DOHH2 (cell line): ENCODE measurements at regions not wholly inside any gene's neighbourhood (a gene's known extent, or its start where the extent isn't known, plus 50 kb on each side); places are given as distances from the start of the nearest gene placed in this dataset.

Experiments
- H3F3A ChIP-seq: fragments of 200-600 bp; sonication (generic), shearing (Covaris generic); 2 replicates; pipeline ENCODE4 v1.6.0; 2016; ENCODE audit warnings: antibody characterized with exemption, mild to moderate bottlenecking; ENCODE audit not compliant: control insufficient read depth, insufficient read depth
- H3K27ac ChIP-seq: fragments of 200-600 bp; sonication (generic); 2 replicates; pipeline ENCODE4 v1.5.1; 2014; ENCODE audit warnings: low read depth, mild to moderate bottlenecking, low read length, moderate library complexity
- H3K27me3 ChIP-seq: fragments of 200-600 bp; sonication (generic); 2 replicates; pipeline ENCODE4 v1.6.1; 2014; ENCODE audit warnings: mild to moderate bottlenecking, low read length, mixed read lengths; ENCODE audit not compliant: control insufficient read depth
- H3K36me3 ChIP-seq: fragments of 200-600 bp; sonication (generic); 2 replicates; pipeline ENCODE4 v1.6.1; 2014; ENCODE audit warnings: mild to moderate bottlenecking, low read length, moderate library complexity, mixed read lengths; ENCODE audit not compliant: control insufficient read depth
- H3K4me1 ChIP-seq: fragments of 200-600 bp; sonication (generic); 2 replicates; pipeline ENCODE4 v1.6.1; 2014; ENCODE audit warnings: mild to moderate bottlenecking, low read length, mixed read lengths; ENCODE audit not compliant: control insufficient read depth
- H3K4me2 ChIP-seq: fragments of 200-600 bp; sonication (generic); 2 replicates; pipeline ENCODE4 v1.6.0; 2014; ENCODE audit warnings: mild to moderate bottlenecking, low read length, moderate library complexity
- H3K4me3 ChIP-seq: fragments of 200-600 bp; sonication (generic); 2 replicates; pipeline ENCODE4 v1.5.1; 2014; ENCODE audit warnings: mild to moderate bottlenecking, low read length, mixed read lengths
- H3K79me2 ChIP-seq: fragments of 200-600 bp; sonication (generic); 2 replicates; pipeline ENCODE4 v1.6.1; 2014; ENCODE audit warnings: mild to moderate bottlenecking, low read length, mixed read lengths; ENCODE audit not compliant: control insufficient read depth
- H3K9me2 ChIP-seq: fragments of 200-600 bp; sonication (generic); replicated peaks from 2 replicates; pipeline ENCODE4 v1.6.1; 2014; ENCODE audit warnings: mild to moderate bottlenecking, low read length, mixed read lengths; ENCODE audit not compliant: control insufficient read depth
- H3K9me3 ChIP-seq: fragments of 200-600 bp; sonication (generic); 2 replicates; pipeline ENCODE4 v1.6.1; 2014; ENCODE audit warnings: antibody characterized with exemption, low read length, mixed read lengths; ENCODE audit not compliant: control insufficient read depth, insufficient read depth
- H4K20me1 ChIP-seq: fragments of 200-600 bp; sonication (generic); 2 replicates; pipeline ENCODE4 v1.6.0; 2014; ENCODE audit warnings: low read depth, mild to moderate bottlenecking, antibody characterized with exemption, low read length, moderate library complexity; ENCODE audit not compliant: control insufficient read depth, insufficient read depth
- EZH2phosphoT487 ChIP-seq: fragments of 200-600 bp; sonication (generic); IDR thresholded peaks from 2 replicates; pipeline ENCODE4 v1.6.1; 2017; ENCODE audit warnings: borderline replicate concordance, mild to moderate bottlenecking, antibody characterized with exemption, low read length, moderate library complexity, mixed read lengths
- TF ChIP-seq, protein P1 (sequence below): fragments of 200-600 bp; sonication (generic); IDR thresholded peaks from one replicate; pipeline ENCODE4 v1.5.1; 2014; ENCODE audit warnings: antibody characterized with exemption, mild to moderate bottlenecking, low read depth, low read length; ENCODE audit not compliant: poor library complexity, severe bottlenecking

DNA sequence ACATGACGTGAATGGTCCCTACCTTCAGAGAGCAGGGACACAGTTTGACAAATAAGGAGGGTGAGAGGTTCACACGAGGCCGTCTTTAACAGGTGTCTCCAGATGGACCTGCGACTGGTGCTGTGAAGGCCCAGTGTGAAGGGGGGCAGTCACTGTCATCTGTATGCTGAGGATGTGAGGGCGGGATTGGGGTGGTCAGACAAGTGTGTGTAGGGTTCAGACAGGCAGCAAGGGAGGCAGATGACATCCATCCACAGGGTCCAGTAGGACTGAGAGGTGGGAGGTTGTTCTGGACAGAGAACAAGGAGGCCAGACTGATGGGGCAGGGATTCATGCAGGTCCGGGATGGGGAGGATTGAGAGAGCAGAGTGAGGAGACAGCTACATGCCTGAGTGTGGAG, 232.6 kb upstream of the GPR26 start:
- H3K9me3 ChIP-seq: no peaks in the 10 kb centered on the region
- TF ChIP-seq EZH2phosphoT487: no peak
- no peaks in the 10 kb centered on the region for H4K20me1 ChIP-seq
- no peaks in the 10 kb centered on the region for H3K36me3 ChIP-seq
- no peaks in the 10 kb centered on the region for H3K4me1 ChIP-seq
- H3K79me2 ChIP-seq: no peaks in the 10 kb centered on the region
- no peak overlapping the region for H3K4me2 ChIP-seq
- no peak overlapping the region for H3K4me3 ChIP-seq
- no peaks in the 10 kb centered on the region for H3K9me2 ChIP-seq
- no peaks in the 10 kb centered on the region for H3F3A ChIP-seq
- H3K27me3 ChIP-seq: no peaks in the 10 kb centered on the region
- H3K27ac ChIP-seq: no peak overlapping the region

DNA sequence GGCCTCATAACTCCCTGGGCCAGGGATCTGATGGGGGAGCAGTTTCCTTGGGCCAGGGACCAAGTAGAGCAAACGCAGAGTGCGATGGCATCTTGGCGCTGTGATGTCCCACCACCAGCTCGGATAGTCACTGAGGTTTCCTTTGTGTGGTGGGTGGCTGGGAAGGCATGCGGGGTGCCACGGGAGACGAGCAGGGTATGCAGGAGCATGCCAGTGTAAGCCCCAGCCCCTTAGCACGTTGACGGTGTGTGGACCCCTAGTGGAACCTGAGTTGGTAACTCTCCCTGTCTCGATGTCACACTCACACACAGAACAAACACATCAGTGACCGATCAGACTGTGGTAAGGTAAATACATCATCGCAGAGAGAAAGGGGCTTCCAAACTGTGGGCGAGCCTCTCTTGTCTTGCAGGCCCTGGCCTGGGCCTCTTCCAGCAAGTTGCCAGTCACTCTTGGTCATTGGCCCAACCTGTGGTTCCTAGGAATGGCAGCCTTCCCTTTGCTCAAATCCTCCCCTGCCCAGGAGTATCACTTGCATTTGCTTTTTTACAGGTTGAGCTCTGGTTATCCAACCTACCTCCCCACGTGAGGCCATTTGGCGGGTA, 231.6 kb upstream of the GPR26 start:
- Histone ChIP-seq H3K79me2 (no peaks in the 10 kb centered on the region), H3K4me2 (no peak overlapping the region), H3F3A (no peaks in the 10 kb centered on the region), H4K20me1 (no peaks in the 10 kb centered on the region), H3K27ac (no peak overlapping the region), H3K4me3 (no peak overlapping the region), H3K36me3 (no peaks in the 10 kb centered on the region), H3K4me1 (no peaks in the 10 kb centered on the region), H3K9me3 (no peaks in the 10 kb centered on the region), H3K27me3 (no peaks in the 10 kb centered on the region), H3K9me2 (no peaks in the 10 kb centered on the region)
- TF ChIP-seq, protein P1, sequence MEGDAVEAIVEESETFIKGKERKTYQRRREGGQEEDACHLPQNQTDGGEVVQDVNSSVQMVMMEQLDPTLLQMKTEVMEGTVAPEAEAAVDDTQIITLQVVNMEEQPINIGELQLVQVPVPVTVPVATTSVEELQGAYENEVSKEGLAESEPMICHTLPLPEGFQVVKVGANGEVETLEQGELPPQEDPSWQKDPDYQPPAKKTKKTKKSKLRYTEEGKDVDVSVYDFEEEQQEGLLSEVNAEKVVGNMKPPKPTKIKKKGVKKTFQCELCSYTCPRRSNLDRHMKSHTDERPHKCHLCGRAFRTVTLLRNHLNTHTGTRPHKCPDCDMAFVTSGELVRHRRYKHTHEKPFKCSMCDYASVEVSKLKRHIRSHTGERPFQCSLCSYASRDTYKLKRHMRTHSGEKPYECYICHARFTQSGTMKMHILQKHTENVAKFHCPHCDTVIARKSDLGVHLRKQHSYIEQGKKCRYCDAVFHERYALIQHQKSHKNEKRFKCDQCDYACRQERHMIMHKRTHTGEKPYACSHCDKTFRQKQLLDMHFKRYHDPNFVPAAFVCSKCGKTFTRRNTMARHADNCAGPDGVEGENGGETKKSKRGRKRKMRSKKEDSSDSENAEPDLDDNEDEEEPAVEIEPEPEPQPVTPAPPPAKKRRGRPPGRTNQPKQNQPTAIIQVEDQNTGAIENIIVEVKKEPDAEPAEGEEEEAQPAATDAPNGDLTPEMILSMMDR: no peak
- TF ChIP-seq EZH2phosphoT487: no peak

DNA sequence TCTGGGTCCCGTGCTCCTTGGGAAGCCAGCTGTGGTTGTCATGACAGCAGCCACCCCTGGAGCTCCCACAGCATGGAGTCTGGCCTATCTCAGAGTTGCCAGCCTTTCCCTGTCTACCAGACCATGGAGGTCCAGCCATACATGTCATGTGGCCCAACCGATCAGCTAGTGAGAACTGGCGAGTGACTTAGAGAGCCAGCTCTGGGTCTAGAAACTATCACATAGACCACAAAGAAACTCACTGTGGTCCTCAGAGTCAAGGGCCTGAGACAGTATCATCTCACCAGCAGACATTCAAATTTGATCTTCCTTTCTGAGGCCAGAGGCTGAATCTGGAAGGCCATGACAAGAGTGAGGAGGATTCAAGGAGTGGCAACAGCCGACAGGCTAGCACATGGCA, 223.3 kb upstream of the GPR26 start:
- Histone ChIP-seq H3K4me1 (no peaks in the 10 kb centered on the region), H3K27ac (no peak overlapping the region), H3K79me2 (no peaks in the 10 kb centered on the region), H3K27me3 (no peaks in the 10 kb centered on the region), H4K20me1 (no peaks in the 10 kb centered on the region), H3K9me2 (no peaks in the 10 kb centered on the region), H3K36me3 (no peaks in the 10 kb centered on the region), H3K4me2 (no peak overlapping the region), H3K9me3 (no peaks in the 10 kb centered on the region), H3K4me3 (no peak overlapping the region), H3F3A (no peaks in the 10 kb centered on the region)
- no peak for TF ChIP-seq EZH2phosphoT487
- TF ChIP-seq, protein P1: no peak

DNA sequence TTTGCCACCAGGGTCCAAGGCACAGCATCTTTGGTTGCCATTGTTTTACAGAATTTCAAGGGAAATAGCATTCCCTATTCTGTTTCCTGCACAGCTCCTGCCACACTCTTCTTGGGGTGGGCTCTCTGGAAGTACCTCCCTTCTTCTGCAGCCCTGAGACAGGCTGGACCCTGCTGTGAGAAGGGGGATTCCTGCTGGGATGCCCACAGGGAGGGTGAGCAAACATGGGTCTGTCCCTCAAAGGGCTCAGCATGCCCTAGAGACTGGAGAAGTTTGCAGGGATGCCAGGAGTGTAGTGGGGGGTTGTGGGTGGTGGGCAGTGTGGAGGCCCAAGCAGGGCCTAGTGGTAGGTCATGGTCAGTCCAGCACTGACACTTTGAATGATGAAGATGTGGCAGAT, 222.2 kb upstream of the GPR26 start:
- H4K20me1 ChIP-seq: no peaks in the 10 kb centered on the region
- no peaks in the 10 kb centered on the region for H3F3A ChIP-seq
- H3K4me3 ChIP-seq: no peak overlapping the region
- no peaks in the 10 kb centered on the region for H3K9me2 ChIP-seq
- no peak overlapping the region for H3K27ac ChIP-seq
- H3K9me3 ChIP-seq: no peaks in the 10 kb centered on the region
- no peak for TF ChIP-seq EZH2phosphoT487
- TF ChIP-seq, protein P1: no peak
- H3K4me1 ChIP-seq: no peaks in the 10 kb centered on the region
- H3K79me2 ChIP-seq: no peaks in the 10 kb centered on the region
- no peaks in the 10 kb centered on the region for H3K27me3 ChIP-seq
- H3K36me3 ChIP-seq: no peaks in the 10 kb centered on the region
- H3K4me2 ChIP-seq: no peak overlapping the region
